Left colon (tissue), 2 donors: ENCODE measurements at regions not wholly inside any gene's neighbourhood (a gene's known extent, or its start where the extent isn't known, plus 50 kb on each side); places are given as distances from the start of the nearest gene placed in this dataset.

ENCODE experiments used
- ATAC-seq: fragments of 200-7000 bp; cut with Tn5 transposase; one replicate; pipeline ENCODE4 v1.9.1; 2020; ENCODE audit warnings: mild to moderate bottlenecking, moderate library complexity
- DNase-seq, 2 donors: peaks; one replicate each; pipeline ENCODE4 v3.0.0-alpha.2; 2020
- intact Hi-C, 2 donors: fragments of 100-400 bp; cut with DNase I in 1 of 2; cut with micrococcal nuclease in 1 of 2; formaldehyde crosslinking; loops; one replicate each; pipeline versions ENCODE4 v1.11.2 to v1.14.0; 2022; cut with DNase I, micrococcal nuclease
- donor health status: DM: no; HTN: no; CAD: no.
- donor health status: DM: yes; HTN: yes; CAD: no.

- ATAC-seq = no peak
- intact Hi-C loops = no loop called here
- no peak for DNase-seq
These were observed 361.3 kb downstream of the PLPP3 start for GRCh38 chr1:56218023-56218422.

- ATAC-seq = no peak
- no peak for DNase-seq
- intact Hi-C loops = no loop called here
These were observed 363.1 kb downstream of the PLPP3 start for GRCh38 chr1:56216218-56216617.

- intact Hi-C loops = no loop called here
- ATAC-seq = no peak
- no peak for DNase-seq
These were observed 363.6 kb downstream of the PLPP3 start for GRCh38 chr1:56215771-56216170.

- ATAC-seq (no peak), DNase-seq (no peak)
- intact Hi-C loops = no loop called here
These were observed 364.3 kb downstream of the PLPP3 start for GRCh38 chr1:56215086-56215485.

- intact Hi-C loops = no loop called here
- DNase-seq (no peak), ATAC-seq (no peak)
These were observed 366.3 kb downstream of the PLPP3 start for GRCh38 chr1:56213068-56213467.

- DNase-seq = no peak
- intact Hi-C loops = no loop called here
- no peak for ATAC-seq
These were observed 367.2 kb downstream of the PLPP3 start for GRCh38 chr1:56212143-56212542.

GRCh38 chr1:56206391-56206790, 373.0 kb downstream of the PLPP3 start:
- intact Hi-C loops = no loop called here
- no peak for ATAC-seq
- DNase-seq = no peak

GRCh38 chr1:56204206-56204605, 375.2 kb downstream of the PLPP3 start:
- ATAC-seq = no peak
- intact Hi-C loops = no loop called here
- no peak for DNase-seq

- intact Hi-C loops = no loop called here
- no peak for ATAC-seq
- DNase-seq = no peak
These were observed 376.4 kb downstream of the PLPP3 start for GRCh38 chr1:56202796-56203492.

GRCh38 chr1:56202186-56202585, 377.2 kb downstream of the PLPP3 start:
- intact Hi-C loops = no loop called here
- no peak for ATAC-seq
- no peak for DNase-seq

- intact Hi-C loops = no loop called here
- DNase-seq (no peak), ATAC-seq (no peak)
These were observed 378.5 kb downstream of the PLPP3 start for GRCh38 chr1:56200896-56201295.

- no peak for ATAC-seq
- DNase-seq = no peak
- intact Hi-C loops = no loop called here
These were observed 378.9 kb downstream of the PLPP3 start for GRCh38 chr1:56200442-56200841.

GRCh38 chr1:56199956-56200355, 379.4 kb downstream of the PLPP3 start:
- DNase-seq = no peak
- no peak for ATAC-seq
- intact Hi-C loops = no loop called here

GRCh38 chr1:56199061-56199460, 380.3 kb downstream of the PLPP3 start:
- no peak for ATAC-seq
- no peak for DNase-seq
- intact Hi-C loops = no loop called here

- DNase-seq (no peak), ATAC-seq (no peak)
- intact Hi-C loops = no loop called here
These were observed 381.4 kb downstream of the PLPP3 start for GRCh38 chr1:56197946-56198345.

GRCh38 chr1:56196839-56197238, 382.5 kb downstream of the PLPP3 start:
- intact Hi-C loops = no loop called here
- no peak for ATAC-seq
- DNase-seq = no peak

GRCh38 chr1:56194701-56195300, 384.6 kb downstream of the PLPP3 start:
- ATAC-seq = no peak
- DNase-seq = no peak
- intact Hi-C loops = no loop called here

- DNase-seq (no peak), ATAC-seq (no peak)
- intact Hi-C loops = no loop called here
These were observed 385.7 kb downstream of the PLPP3 start for GRCh38 chr1:56193656-56194055.

GRCh38 chr1:56191369-56191768, 388.0 kb downstream of the PLPP3 start:
- intact Hi-C loops = no loop called here
- DNase-seq (no peak), ATAC-seq (no peak)

- DNase-seq (no peak), ATAC-seq (no peak)
- intact Hi-C loops = no loop called here
These were observed 388.5 kb downstream of the PLPP3 start for GRCh38 chr1:56190806-56191365.
